ENCODE measurements at regions not wholly inside any gene's neighbourhood (a gene's known extent, or its start where the extent isn't known, plus 50 kb on each side); places are given as distances from the start of the nearest gene placed in this dataset.

DNA sequence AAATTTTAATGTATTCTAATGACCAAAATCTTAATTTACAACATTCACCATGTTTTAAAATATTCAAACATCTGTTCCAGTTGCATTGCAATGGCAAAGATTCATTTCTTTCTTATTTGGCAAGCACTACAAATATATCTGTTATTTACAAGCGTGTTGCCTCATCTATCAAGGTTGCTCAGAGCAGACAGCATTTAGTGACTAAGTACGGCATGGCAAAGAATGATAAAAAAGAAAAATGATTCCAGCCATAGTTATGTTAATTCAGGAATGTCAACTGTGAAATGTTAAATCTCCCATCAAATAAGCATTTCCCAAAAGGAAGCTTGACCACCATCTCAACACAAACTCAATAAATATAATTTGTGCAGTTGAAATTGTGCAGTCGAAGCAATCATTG is 312.1 kb downstream of the SEC23A start:
- Histone ChIP-seq H3K27ac (ENCODE audit: low read depth, low read length) (no peak overlapping the region), H3K36me3 (ENCODE audit: control insufficient read depth, insufficient read depth, low read length) (no peaks in the 10 kb centered on the region), H3K9me3 (ENCODE audit: control insufficient read depth, insufficient read depth, low read length) (no peaks in the 10 kb centered on the region), H3K4me3 (ENCODE audit: low read depth, low read length) (no peak overlapping the region), H3K27me3 (ENCODE audit: control insufficient read depth, insufficient read depth, low read length) (no peaks in the 10 kb centered on the region), H3K4me1 (ENCODE audit: control insufficient read depth, insufficient read depth, low read length) (no peaks in the 10 kb centered on the region)
- no CpG with 5 or more reads among the region's 3 CpGs for WGBS (ENCODE audit: insufficient coverage)
- peak in 1 of 6 donors; percentile 45 for DNase-seq (ENCODE audit: low read depth in 4 of 6, low spot score in 6 of 6)

DNA sequence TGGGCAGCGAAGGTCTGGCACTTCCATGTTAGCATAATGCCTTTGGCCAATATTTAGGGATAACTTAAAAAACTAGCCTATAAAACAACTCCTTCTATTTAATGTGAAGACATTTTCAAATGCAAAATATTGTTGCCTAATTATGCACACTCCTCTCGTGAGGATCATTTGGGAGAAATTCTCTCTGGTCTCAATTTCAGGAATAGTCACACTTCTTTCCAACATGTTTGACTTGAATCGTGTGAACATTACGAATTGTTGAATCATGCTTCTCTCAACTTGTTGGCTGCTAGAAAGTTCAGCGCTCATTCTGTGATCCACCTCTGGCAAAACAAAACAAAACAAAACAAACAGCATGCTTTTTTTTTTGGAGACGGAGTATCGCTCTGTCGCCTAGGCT is 313.2 kb downstream of the SEC23A start:
- Histone ChIP-seq H3K4me1 (ENCODE audit: control insufficient read depth, insufficient read depth, low read length) (no peaks in the 10 kb centered on the region), H3K36me3 (ENCODE audit: control insufficient read depth, insufficient read depth, low read length) (no peaks in the 10 kb centered on the region), H3K27ac (ENCODE audit: low read depth, low read length) (no peak overlapping the region), H3K4me3 (ENCODE audit: low read depth, low read length) (no peak overlapping the region), H3K27me3 (ENCODE audit: control insufficient read depth, insufficient read depth, low read length) (no peaks in the 10 kb centered on the region), H3K9me3 (ENCODE audit: control insufficient read depth, insufficient read depth, low read length) (no peaks in the 10 kb centered on the region)
- 81% methylated on average over 5 of the region's 8 CpGs for WGBS (ENCODE audit: insufficient coverage)
- no peak for DNase-seq (ENCODE audit: low read depth in 4 of 6, low spot score in 6 of 6)

GRCh38 chr14:38788060-38788459 is 315.0 kb downstream of the SEC23A start:
- Histone ChIP-seq H3K4me3 (ENCODE audit: low read depth, low read length) (no peak overlapping the region), H3K27me3 (ENCODE audit: control insufficient read depth, insufficient read depth, low read length) (no peaks in the 10 kb centered on the region), H3K27ac (ENCODE audit: low read depth, low read length) (no peak overlapping the region), H3K4me1 (ENCODE audit: control insufficient read depth, insufficient read depth, low read length) (no peaks in the 10 kb centered on the region), H3K9me3 (ENCODE audit: control insufficient read depth, insufficient read depth, low read length) (no peaks in the 10 kb centered on the region), H3K36me3 (ENCODE audit: control insufficient read depth, insufficient read depth, low read length) (no peaks in the 10 kb centered on the region)
- WGBS (ENCODE audit: insufficient coverage), result 94% methylated on average over 2 of the region's 4 CpGs
- DNase-seq (ENCODE audit: low read depth in 4 of 6, low spot score in 6 of 6), result no peak

- Histone ChIP-seq H3K4me3 (ENCODE audit: low read depth, low read length) (no peak overlapping the region), H3K27me3 (ENCODE audit: control insufficient read depth, insufficient read depth, low read length) (no peaks in the 10 kb centered on the region), H3K4me1 (ENCODE audit: control insufficient read depth, insufficient read depth, low read length) (no peaks in the 10 kb centered on the region), H3K27ac (ENCODE audit: low read depth, low read length) (no peak overlapping the region), H3K36me3 (ENCODE audit: control insufficient read depth, insufficient read depth, low read length) (no peaks in the 10 kb centered on the region), H3K9me3 (ENCODE audit: control insufficient read depth, insufficient read depth, low read length) (no peaks in the 10 kb centered on the region)
- DNase-seq (ENCODE audit: low read depth in 4 of 6, low spot score in 6 of 6), result peak in 1 of 6 donors; percentile 12
Observed at GRCh38 chr14:38786921-38787320, 316.1 kb downstream of the SEC23A start.

DNA sequence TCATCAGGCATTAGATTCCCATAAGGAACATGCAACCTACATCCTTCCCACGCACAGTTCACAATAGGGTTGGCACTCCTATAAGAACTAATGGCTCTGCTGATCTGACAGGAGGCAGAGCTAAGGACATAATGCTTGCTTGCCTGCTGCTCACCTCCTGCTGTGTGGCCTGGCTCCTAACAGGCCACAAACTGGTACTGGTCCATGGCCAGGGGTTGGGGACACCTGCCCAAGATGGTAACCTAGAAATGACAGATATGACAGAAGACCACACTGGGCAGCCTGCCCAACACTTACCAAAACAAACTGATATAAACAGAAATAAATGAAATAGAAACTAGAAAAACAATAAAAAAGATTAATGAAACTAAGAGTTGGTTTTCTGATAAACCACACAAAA is 325.6 kb downstream of the SEC23A start:
- 83% methylated on average over 1 of the region's 1 CpG for WGBS (ENCODE audit: insufficient coverage)
- no peak overlapping the region for H3K27ac ChIP-seq (ENCODE audit: low read depth, low read length)
- no peak for DNase-seq (ENCODE audit: low read depth in 4 of 6, low spot score in 6 of 6)
- H3K36me3 ChIP-seq (ENCODE audit: control insufficient read depth, insufficient read depth, low read length), result no peaks in the 10 kb centered on the region
- no peaks in the 10 kb centered on the region for H3K9me3 ChIP-seq (ENCODE audit: control insufficient read depth, insufficient read depth, low read length)
- H3K4me3 ChIP-seq (ENCODE audit: low read depth, low read length), result no peak overlapping the region
- H3K27me3 ChIP-seq (ENCODE audit: control insufficient read depth, insufficient read depth, low read length), result no peaks in the 10 kb centered on the region
- no peaks in the 10 kb centered on the region for H3K4me1 ChIP-seq (ENCODE audit: control insufficient read depth, insufficient read depth, low read length)

- Histone ChIP-seq H3K4me3 (ENCODE audit: low read depth, low read length) (no peak overlapping the region), H3K9me3 (ENCODE audit: control insufficient read depth, insufficient read depth, low read length) (no peaks in the 10 kb centered on the region), H3K36me3 (ENCODE audit: control insufficient read depth, insufficient read depth, low read length) (no peaks in the 10 kb centered on the region), H3K27ac (ENCODE audit: low read depth, low read length) (no peak overlapping the region), H3K4me1 (ENCODE audit: control insufficient read depth, insufficient read depth, low read length) (no peaks in the 10 kb centered on the region), H3K27me3 (ENCODE audit: control insufficient read depth, insufficient read depth, low read length) (no peaks in the 10 kb centered on the region)
- DNase-seq (ENCODE audit: low read depth in 4 of 6, low spot score in 6 of 6), result no peak
- no CpG with 5 or more reads among the region's 1 CpG for WGBS (ENCODE audit: insufficient coverage)
Observed at GRCh38 chr14:38775986-38776385, 327.0 kb downstream of the SEC23A start.

GRCh38 chr14:38774162-38774561 is 328.9 kb downstream of the SEC23A start:
- no peak overlapping the region for H3K27ac ChIP-seq (ENCODE audit: low read depth, low read length)
- no peaks in the 10 kb centered on the region for H3K27me3 ChIP-seq (ENCODE audit: control insufficient read depth, insufficient read depth, low read length)
- no peaks in the 10 kb centered on the region for H3K9me3 ChIP-seq (ENCODE audit: control insufficient read depth, insufficient read depth, low read length)
- H3K4me1 ChIP-seq (ENCODE audit: control insufficient read depth, insufficient read depth, low read length), result no peaks in the 10 kb centered on the region
- DNase-seq (ENCODE audit: low read depth in 4 of 6, low spot score in 6 of 6), result no peak
- H3K4me3 ChIP-seq (ENCODE audit: low read depth, low read length), result no peak overlapping the region
- H3K36me3 ChIP-seq (ENCODE audit: control insufficient read depth, insufficient read depth, low read length), result no peaks in the 10 kb centered on the region

GRCh38 chr14:38770251-38770650 is 332.8 kb downstream of the SEC23A start:
- H3K36me3 ChIP-seq (ENCODE audit: control insufficient read depth, insufficient read depth, low read length), result no peaks in the 10 kb centered on the region
- H3K27ac ChIP-seq (ENCODE audit: low read depth, low read length), result no peak overlapping the region
- H3K27me3 ChIP-seq (ENCODE audit: control insufficient read depth, insufficient read depth, low read length), result no peaks in the 10 kb centered on the region
- WGBS (ENCODE audit: insufficient coverage), result no CpG with 5 or more reads among the region's 1 CpG
- DNase-seq (ENCODE audit: low read depth in 4 of 6, low spot score in 6 of 6), result peak in 1 of 6 donors; percentile 63
- no peak overlapping the region for H3K4me3 ChIP-seq (ENCODE audit: low read depth, low read length)
- no peaks in the 10 kb centered on the region for H3K4me1 ChIP-seq (ENCODE audit: control insufficient read depth, insufficient read depth, low read length)
- H3K9me3 ChIP-seq (ENCODE audit: control insufficient read depth, insufficient read depth, low read length), result no peaks in the 10 kb centered on the region

- no peaks in the 10 kb centered on the region for H3K4me1 ChIP-seq (ENCODE audit: control insufficient read depth, insufficient read depth, low read length)
- H3K27ac ChIP-seq (ENCODE audit: low read depth, low read length), result no peak overlapping the region
- no peaks in the 10 kb centered on the region for H3K9me3 ChIP-seq (ENCODE audit: control insufficient read depth, insufficient read depth, low read length)
- DNase-seq (ENCODE audit: low read depth in 4 of 6, low spot score in 6 of 6), result no peak
- whole genome bisulfite sequencing (ENCODE audit: insufficient coverage), result no CpG with 5 or more reads among the region's 2 CpGs
- no peaks in the 10 kb centered on the region for H3K36me3 ChIP-seq (ENCODE audit: control insufficient read depth, insufficient read depth, low read length)
- no peak overlapping the region for H3K4me3 ChIP-seq (ENCODE audit: low read depth, low read length)
- H3K27me3 ChIP-seq (ENCODE audit: control insufficient read depth, insufficient read depth, low read length), result no peaks in the 10 kb centered on the region
Observed at GRCh38 chr14:38762845-38763244, 340.2 kb downstream of the SEC23A start.

DNA sequence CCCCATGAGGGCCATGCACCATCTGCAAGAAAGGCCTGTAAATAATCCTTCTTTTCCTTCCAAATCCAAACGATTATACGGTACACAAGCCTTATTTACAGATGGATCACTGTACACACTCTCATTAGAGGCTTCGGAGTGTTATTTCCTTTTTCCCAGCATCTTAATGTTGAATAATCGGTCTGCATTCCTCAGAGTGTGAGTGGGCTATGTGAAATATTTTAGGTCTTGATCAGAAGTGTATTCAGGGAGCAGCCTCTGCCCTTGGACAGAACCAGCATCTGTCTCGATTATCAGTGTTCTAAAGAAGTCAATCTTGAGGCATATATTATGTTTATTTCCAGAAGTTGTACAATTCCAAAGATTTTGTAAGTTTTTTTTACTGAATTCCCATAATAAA is 340.6 kb downstream of the SEC23A start:
- no CpG with 5 or more reads among the region's 5 CpGs for WGBS (ENCODE audit: insufficient coverage)
- H3K4me1 ChIP-seq (ENCODE audit: control insufficient read depth, insufficient read depth, low read length), result no peaks in the 10 kb centered on the region
- no peak overlapping the region for H3K27ac ChIP-seq (ENCODE audit: low read depth, low read length)
- no peaks in the 10 kb centered on the region for H3K9me3 ChIP-seq (ENCODE audit: control insufficient read depth, insufficient read depth, low read length)
- H3K27me3 ChIP-seq (ENCODE audit: control insufficient read depth, insufficient read depth, low read length), result no peaks in the 10 kb centered on the region
- no peak overlapping the region for H3K4me3 ChIP-seq (ENCODE audit: low read depth, low read length)
- H3K36me3 ChIP-seq (ENCODE audit: control insufficient read depth, insufficient read depth, low read length), result no peaks in the 10 kb centered on the region
- peak in 1 of 6 donors; percentile 56 for DNase-seq (ENCODE audit: low read depth in 4 of 6, low spot score in 6 of 6)

Measured in spinal cord (tissue), 9 donors.